Epithelial cell of esophagus (primary cell): ENCODE measurements at regions not wholly inside any gene's neighbourhood (a gene's known extent, or its start where the extent isn't known, plus 50 kb on each side); places are given as distances from the start of the nearest gene placed in this dataset.
"Not testable (repeated sequence)": the region's sequence is repeated elsewhere in the genome, so short reads cannot be mapped to it uniquely, and the experiment has no call there.

ENCODE experiments used
- DNase-seq: peaks from one replicate; pipeline ENCODE4 v3.0.0; 2010; ENCODE audit warnings: low read depth
- H3K4me3 ChIP-seq: 2 replicates; pipeline ENCODE4 v1.5.1; 2011; ENCODE audit warnings: mild to moderate bottlenecking, low read length, control low read depth
- TF ChIP-seq, protein P1 (sequence below): IDR thresholded peaks from 2 replicates; pipeline ENCODE4 v1.5.1; 2011; ENCODE audit warnings: low read depth, mild to moderate bottlenecking, low read length, control low read depth, inconsistent platforms; ENCODE audit not compliant: insufficient read depth; ENCODE audit errors: missing control alignments

- not testable (repeated sequence) for H3K4me3 ChIP-seq, DNase-seq
These were observed 98.3 kb downstream of the CCDC74A start for GRCh38 chr2:131626011-131626410.

DNA sequence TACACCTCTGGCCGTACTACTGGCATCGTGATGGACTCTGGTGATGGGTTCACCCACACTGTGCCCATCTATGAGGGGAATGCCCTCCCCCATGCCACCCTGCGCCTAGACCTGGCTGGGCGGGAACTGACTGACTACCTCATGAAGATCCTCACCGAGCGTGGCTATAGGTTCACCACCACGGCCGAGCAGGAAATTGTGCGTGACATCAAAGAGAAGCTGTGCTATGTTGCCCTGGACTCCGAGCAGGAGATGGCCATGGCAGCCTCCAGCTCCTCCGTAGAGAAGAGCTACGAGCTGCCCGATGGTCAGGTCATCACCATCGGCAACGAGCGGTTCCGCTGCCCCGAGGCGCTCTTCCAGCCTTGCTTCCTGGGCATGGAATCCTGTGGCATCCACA lies 98.9 kb downstream of the CCDC74A start:
- not testable (repeated sequence) for DNase-seq, H3K4me3 ChIP-seq

- not testable (repeated sequence) for DNase-seq, H3K4me3 ChIP-seq
These were observed 100.1 kb downstream of the CCDC74A start for GRCh38 chr2:131627777-131628176.

DNA sequence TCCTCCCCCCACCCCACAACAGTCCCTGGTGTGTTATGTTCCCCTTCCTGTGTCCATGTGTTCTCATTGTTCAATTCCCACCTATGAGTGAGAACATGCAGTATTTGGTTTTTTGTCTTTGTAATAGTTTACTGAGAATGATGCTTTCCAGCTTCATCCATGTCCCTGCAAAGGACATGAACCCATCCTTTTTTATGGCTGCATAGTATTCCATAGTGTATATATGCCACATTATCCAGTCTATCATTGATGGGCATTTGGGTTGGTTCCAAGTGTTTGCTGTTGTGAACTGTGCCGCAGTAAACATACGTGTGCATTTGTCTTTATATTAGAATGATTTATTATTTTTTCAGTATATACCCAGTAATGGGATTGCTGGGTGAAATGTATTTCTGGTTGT lies 104.0 kb downstream of the CCDC74A start:
- H3K4me3 ChIP-seq, DNase-seq: not testable (repeated sequence)

DNA sequence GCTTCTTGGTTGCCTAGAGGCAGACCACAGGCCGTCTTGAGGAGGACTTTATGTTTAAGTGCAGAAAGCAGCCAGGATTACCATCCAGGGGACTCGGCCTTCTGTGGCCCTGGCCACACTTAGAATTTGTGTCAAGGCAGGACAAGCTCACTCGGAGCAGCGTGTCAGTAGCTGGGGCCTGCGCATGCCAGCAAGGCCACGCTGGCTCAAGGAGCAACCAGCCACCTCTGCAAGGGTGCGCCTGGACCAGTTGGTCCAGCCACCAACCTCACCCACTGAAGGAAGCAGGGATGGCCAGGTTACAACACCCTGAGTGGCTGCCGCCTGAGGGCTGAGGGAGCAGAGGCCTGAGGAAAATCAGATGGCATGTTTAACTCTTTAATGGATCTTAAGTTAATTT lies 105.7 kb downstream of the CCDC74A start:
- not testable (repeated sequence) for H3K4me3 ChIP-seq, DNase-seq

GRCh38 chr2:131633827-131634695 lies 106.4 kb downstream of the CCDC74A start:
- DNase-seq, result not testable (repeated sequence)

GRCh38 chr2:131635611-131636010 lies 107.9 kb downstream of the CCDC74A start:
- no peak for DNase-seq
- no peak overlapping the region for H3K4me3 ChIP-seq
- TF ChIP-seq, protein P1, sequence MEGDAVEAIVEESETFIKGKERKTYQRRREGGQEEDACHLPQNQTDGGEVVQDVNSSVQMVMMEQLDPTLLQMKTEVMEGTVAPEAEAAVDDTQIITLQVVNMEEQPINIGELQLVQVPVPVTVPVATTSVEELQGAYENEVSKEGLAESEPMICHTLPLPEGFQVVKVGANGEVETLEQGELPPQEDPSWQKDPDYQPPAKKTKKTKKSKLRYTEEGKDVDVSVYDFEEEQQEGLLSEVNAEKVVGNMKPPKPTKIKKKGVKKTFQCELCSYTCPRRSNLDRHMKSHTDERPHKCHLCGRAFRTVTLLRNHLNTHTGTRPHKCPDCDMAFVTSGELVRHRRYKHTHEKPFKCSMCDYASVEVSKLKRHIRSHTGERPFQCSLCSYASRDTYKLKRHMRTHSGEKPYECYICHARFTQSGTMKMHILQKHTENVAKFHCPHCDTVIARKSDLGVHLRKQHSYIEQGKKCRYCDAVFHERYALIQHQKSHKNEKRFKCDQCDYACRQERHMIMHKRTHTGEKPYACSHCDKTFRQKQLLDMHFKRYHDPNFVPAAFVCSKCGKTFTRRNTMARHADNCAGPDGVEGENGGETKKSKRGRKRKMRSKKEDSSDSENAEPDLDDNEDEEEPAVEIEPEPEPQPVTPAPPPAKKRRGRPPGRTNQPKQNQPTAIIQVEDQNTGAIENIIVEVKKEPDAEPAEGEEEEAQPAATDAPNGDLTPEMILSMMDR, result no peak

More at GRCh38 chr2:131633827-131634695, 106.4 kb downstream of the CCDC74A start:
- H3K4me3 ChIP-seq, result not testable (repeated sequence)

DNA sequence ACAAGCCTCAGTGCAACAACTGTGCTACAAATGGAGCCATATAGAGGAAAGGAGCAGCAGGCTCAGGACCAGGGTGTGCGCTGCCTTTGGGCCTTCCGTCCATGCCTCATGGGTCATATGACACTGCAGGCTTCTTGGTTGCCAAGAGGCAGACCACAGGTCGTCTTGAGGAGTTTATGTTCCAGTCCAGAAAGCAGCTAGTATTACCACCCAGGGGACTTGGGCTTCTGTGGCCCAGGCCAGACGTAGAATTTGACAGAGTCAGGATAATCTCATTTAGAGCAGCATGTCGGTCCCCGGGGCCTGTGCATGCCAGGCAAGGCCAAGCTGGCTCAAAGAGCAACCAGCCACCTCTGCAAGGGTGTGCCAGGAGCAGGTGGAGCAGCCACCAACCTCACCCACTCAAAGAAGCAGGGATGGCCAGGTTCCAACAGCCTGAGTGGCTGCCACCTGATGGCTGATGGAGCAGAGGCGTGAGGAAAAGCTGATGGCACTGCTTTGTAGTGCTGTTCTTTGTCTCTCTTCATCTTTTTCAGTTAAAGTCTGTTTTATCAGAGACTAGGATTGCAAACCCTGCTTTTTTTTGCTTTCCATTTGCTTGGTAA lies 109.1 kb downstream of the CCDC74A start:
- not testable (repeated sequence) for H3K4me3 ChIP-seq, DNase-seq

GRCh38 chr2:131639001-131639620 lies 111.4 kb downstream of the CCDC74A start:
- H3K4me3 ChIP-seq, DNase-seq: not testable (repeated sequence)

DNA sequence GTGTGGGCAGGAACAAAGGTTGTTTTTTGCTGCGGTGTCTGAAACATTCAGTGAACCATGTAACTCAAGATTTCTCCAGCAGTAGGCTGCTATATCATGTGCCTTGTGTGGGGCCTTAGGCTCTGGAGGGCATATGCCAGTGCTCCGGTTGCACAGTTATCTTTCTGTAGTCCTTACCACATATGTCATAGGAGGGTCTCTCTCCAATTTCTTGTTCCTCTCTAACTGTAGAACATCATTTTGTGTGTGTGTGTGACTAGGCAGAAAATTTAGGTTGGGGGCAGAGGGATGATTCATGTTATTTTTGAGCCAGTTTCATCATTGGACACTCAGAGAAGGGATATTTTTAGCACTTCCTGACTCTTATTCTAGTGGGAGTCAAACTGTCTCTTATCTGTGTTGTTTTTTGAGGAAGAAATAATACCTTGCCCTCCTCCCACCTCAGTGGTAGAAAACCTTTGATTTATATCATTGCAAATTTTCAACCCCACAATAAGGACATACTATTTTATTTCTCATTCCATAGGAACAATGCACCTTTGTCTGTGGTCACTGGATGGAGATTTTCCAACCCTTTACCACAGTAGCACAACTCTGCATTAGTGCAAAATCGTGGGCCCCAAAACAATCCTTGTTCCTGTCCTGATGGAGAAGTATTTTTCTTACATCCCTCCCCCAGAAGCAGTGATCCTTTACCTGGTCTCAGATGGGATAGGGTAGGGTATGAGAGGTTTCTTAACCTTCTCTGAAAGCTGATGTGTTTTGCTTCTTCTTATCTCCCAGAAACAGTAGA lies 113.9 kb downstream of the CCDC74A start:
- DNase-seq, result no peak
- TF ChIP-seq, protein P1, result no peak
- no peak overlapping the region for H3K4me3 ChIP-seq

DNA sequence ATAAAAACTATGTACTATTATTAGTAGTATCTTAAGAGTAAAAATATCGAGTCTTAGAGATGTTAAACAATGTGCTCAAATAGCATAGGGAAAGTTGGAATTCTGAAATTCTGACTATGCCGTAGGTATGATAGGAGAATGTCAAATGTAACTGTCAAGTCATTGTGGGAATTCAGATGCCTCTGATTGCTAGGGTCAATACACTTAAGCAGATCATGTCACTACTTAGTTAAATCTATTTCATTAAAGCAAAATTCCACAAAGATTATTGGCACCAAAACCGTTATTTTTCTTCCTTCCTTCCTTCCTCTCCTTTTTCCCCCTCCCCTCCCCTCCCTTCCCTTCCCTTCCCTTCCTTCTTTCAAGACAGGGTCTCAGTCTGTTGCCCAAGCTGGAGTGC lies 115.5 kb downstream of the CCDC74A start:
- DNase-seq, H3K4me3 ChIP-seq: not testable (repeated sequence)
